Mammary epithelial cell (primary cell): ENCODE measurements at regions not wholly inside any gene's neighbourhood (a gene's known extent, or its start where the extent isn't known, plus 50 kb on each side); places are given as distances from the start of the nearest gene placed in this dataset.

Experiments used
- CTCF ChIP-seq, 2 donors: IDR thresholded peaks in 1 of 2; conservative IDR thresholded peaks in 1 of 2; 2 replicates each; pipeline ENCODE4 v1.5.1; 2011 to 2012; ENCODE audit warnings: inconsistent platforms in 2 of 2, low read length in 2 of 2, mild to moderate bottlenecking in 2 of 2, control low read depth in 1 of 2, low read depth in 1 of 2; ENCODE audit not compliant: insufficient read depth in 1 of 2; ENCODE audit errors: extremely low read depth in 1 of 2
- EZH2 ChIP-seq: IDR thresholded peaks from 2 replicates; pipeline ENCODE4 v1.6.1; 2012; ENCODE audit warnings: low read length, inconsistent platforms, borderline replicate concordance

- TF ChIP-seq CTCF (conservative IDR thresholded peaks at IDR 0.05 in 1 of 2, IDR thresholded peaks at IDR 0.05 in 1 of 2; ENCODE audit: extremely low read depth in 1 of 2, insufficient read depth in 1 of 2, low read depth in 1 of 2, low read length in 2 of 2) (no peak), EZH2 (no peak)
These were observed 541.6 kb downstream of the REEP3 start for GRCh38 chr10:64062793-64063192.
